ENCODE measurements at regions not wholly inside any gene's neighbourhood (a gene's known extent, or its start where the extent isn't known, plus 50 kb on each side); places are given as distances from the start of the nearest gene placed in this dataset.

GRCh38 chr2:17249249-17249648 lies 269.0 kb downstream of the RAD51AP2 start:
- Mint-ChIP-seq H3K4me1 (peaks cover 2% of the 10 kb centered on the region), H3K27ac (no peak overlapping the region), H3K27me3 (peaks cover 3% of the 10 kb centered on the region), H3K9me3 (ENCODE audit: insufficient read depth) (no peaks in the 10 kb centered on the region), H3K4me3 (no peak overlapping the region)
- DNase-seq (no peak), ATAC-seq (ENCODE audit: low read depth) (no peak)
- no peak for TF ChIP-seq EZH2 (IDR thresholded peaks at IDR 0.05; ENCODE audit: borderline replicate concordance, insufficient read depth, low read depth, low read length, poor library complexity, severe bottlenecking)
- TF ChIP-seq, protein P1, sequence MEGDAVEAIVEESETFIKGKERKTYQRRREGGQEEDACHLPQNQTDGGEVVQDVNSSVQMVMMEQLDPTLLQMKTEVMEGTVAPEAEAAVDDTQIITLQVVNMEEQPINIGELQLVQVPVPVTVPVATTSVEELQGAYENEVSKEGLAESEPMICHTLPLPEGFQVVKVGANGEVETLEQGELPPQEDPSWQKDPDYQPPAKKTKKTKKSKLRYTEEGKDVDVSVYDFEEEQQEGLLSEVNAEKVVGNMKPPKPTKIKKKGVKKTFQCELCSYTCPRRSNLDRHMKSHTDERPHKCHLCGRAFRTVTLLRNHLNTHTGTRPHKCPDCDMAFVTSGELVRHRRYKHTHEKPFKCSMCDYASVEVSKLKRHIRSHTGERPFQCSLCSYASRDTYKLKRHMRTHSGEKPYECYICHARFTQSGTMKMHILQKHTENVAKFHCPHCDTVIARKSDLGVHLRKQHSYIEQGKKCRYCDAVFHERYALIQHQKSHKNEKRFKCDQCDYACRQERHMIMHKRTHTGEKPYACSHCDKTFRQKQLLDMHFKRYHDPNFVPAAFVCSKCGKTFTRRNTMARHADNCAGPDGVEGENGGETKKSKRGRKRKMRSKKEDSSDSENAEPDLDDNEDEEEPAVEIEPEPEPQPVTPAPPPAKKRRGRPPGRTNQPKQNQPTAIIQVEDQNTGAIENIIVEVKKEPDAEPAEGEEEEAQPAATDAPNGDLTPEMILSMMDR (IDR thresholded peaks at IDR 0.05) = no peak
- H3K79me2 ChIP-seq (ENCODE audit: control insufficient read depth, insufficient read depth, low read length) = no peaks in the 10 kb centered on the region
- intact Hi-C loops (cut with micrococcal nuclease) = no loop called here
- no peak overlapping the region for H3K27ac ChIP-seq (ENCODE audit: low read length in 2 of 2)
- no peak overlapping the region for H2AFZ ChIP-seq (ENCODE audit: insufficient read depth, low read depth, low read length, poor library complexity, severe bottlenecking)
- H3K9ac ChIP-seq (ENCODE audit: low read length) = no peak overlapping the region
- no peaks in the 10 kb centered on the region for H3K27me3 ChIP-seq (replicated peaks in 1 of 4; ENCODE audit: control extremely low read depth in 1 of 4, control insufficient read depth in 3 of 4, insufficient read depth in 4 of 4, low read length in 3 of 4)
- POLR2A ChIA-PET = no interaction called here
- no peaks in the 10 kb centered on the region for H4K20me1 ChIP-seq (ENCODE audit: control insufficient read depth, insufficient read depth, low read length, poor library complexity, severe bottlenecking)
- no peak overlapping the region for H3K4me2 ChIP-seq (replicated peaks; ENCODE audit: low read depth, low read length, poor library complexity, severe bottlenecking)
- H3K9me3 ChIP-seq (ENCODE audit: control extremely low read depth in 1 of 3, control insufficient read depth in 2 of 3, insufficient read depth in 1 of 3, low read length in 2 of 3) = no peaks in the 10 kb centered on the region
- CTCF ChIA-PET = no interaction called here
- no peaks in the 10 kb centered on the region for H3K36me3 ChIP-seq (replicated peaks in 1 of 2; ENCODE audit: control extremely low read depth in 1 of 2, control insufficient read depth in 1 of 2, extremely low read depth in 1 of 2, insufficient read depth in 2 of 2, low read length in 1 of 2)
- WGBS (ENCODE audit: insufficient coverage) = 95% methylated on average over 3 of the region's 7 CpGs
- no peaks in the 10 kb centered on the region for H3K4me1 ChIP-seq (ENCODE audit: control insufficient read depth in 2 of 2, insufficient read depth in 2 of 2, low read length in 2 of 2)
- H3K4me3 ChIP-seq (ENCODE audit: control extremely low read depth in 1 of 5, extremely low read depth in 1 of 5, insufficient read depth in 1 of 5, low read depth in 2 of 5, low read length in 4 of 5) = no peak overlapping the region

GRCh38 chr2:17245906-17246305 lies 272.3 kb downstream of the RAD51AP2 start:
- Mint-ChIP-seq H3K27ac (no peak overlapping the region), H3K27me3 (no peaks in the 10 kb centered on the region), H3K9me3 (ENCODE audit: insufficient read depth) (no peaks in the 10 kb centered on the region), H3K4me1 (peaks cover 4% of the 10 kb centered on the region), H3K4me3 (no peak overlapping the region)
- no peak overlapping the region for H3K27ac ChIP-seq (ENCODE audit: low read length in 2 of 2)
- POLR2A ChIA-PET = no interaction called here
- ATAC-seq (ENCODE audit: low read depth) = no peak
- no peaks in the 10 kb centered on the region for H3K36me3 ChIP-seq (replicated peaks in 1 of 2; ENCODE audit: control extremely low read depth in 1 of 2, control insufficient read depth in 1 of 2, extremely low read depth in 1 of 2, insufficient read depth in 2 of 2, low read length in 1 of 2)
- WGBS (ENCODE audit: insufficient coverage) = 50% methylated on average over 1 of the region's 2 CpGs
- H4K20me1 ChIP-seq (ENCODE audit: control insufficient read depth, insufficient read depth, low read length, poor library complexity, severe bottlenecking) = no peaks in the 10 kb centered on the region
- CTCF ChIA-PET = interaction anchor here (1.2 kb wide), 1 partner anchor 63 kb away, joined by 5 read pairs; no protein-coding TSS in a partner anchor
- no peaks in the 10 kb centered on the region for H3K9me3 ChIP-seq (ENCODE audit: control extremely low read depth in 1 of 3, control insufficient read depth in 2 of 3, insufficient read depth in 1 of 3, low read length in 2 of 3)
- H3K79me2 ChIP-seq (ENCODE audit: control insufficient read depth, insufficient read depth, low read length) = no peaks in the 10 kb centered on the region
- H3K27me3 ChIP-seq (replicated peaks in 1 of 4; ENCODE audit: control extremely low read depth in 1 of 4, control insufficient read depth in 3 of 4, insufficient read depth in 4 of 4, low read length in 3 of 4) = no peaks in the 10 kb centered on the region
- intact Hi-C loops (cut with micrococcal nuclease) = no loop called here
- H3K4me2 ChIP-seq (replicated peaks; ENCODE audit: low read depth, low read length, poor library complexity, severe bottlenecking) = no peak overlapping the region
- no peak overlapping the region for H3K4me3 ChIP-seq (ENCODE audit: control extremely low read depth in 1 of 5, extremely low read depth in 1 of 5, insufficient read depth in 1 of 5, low read depth in 2 of 5, low read length in 4 of 5)
- DNase-seq = no peak
- no peak overlapping the region for H3K9ac ChIP-seq (ENCODE audit: low read length)
- no peaks in the 10 kb centered on the region for H3K4me1 ChIP-seq (ENCODE audit: control insufficient read depth in 2 of 2, insufficient read depth in 2 of 2, low read length in 2 of 2)
- TF ChIP-seq, protein P1 (IDR thresholded peaks at IDR 0.05) = no peak
- TF ChIP-seq EZH2 (IDR thresholded peaks at IDR 0.05; ENCODE audit: borderline replicate concordance, insufficient read depth, low read depth, low read length, poor library complexity, severe bottlenecking) = no peak
- H2AFZ ChIP-seq (ENCODE audit: insufficient read depth, low read depth, low read length, poor library complexity, severe bottlenecking) = no peak overlapping the region
